ENCODE measurements at regions not wholly inside any gene's neighbourhood (a gene's known extent, or its start where the extent isn't known, plus 50 kb on each side); places are given as distances from the start of the nearest gene placed in this dataset.
A peak's percentile ranks its signal among the peaks of the same experiment; 100 is the strongest.

DNA sequence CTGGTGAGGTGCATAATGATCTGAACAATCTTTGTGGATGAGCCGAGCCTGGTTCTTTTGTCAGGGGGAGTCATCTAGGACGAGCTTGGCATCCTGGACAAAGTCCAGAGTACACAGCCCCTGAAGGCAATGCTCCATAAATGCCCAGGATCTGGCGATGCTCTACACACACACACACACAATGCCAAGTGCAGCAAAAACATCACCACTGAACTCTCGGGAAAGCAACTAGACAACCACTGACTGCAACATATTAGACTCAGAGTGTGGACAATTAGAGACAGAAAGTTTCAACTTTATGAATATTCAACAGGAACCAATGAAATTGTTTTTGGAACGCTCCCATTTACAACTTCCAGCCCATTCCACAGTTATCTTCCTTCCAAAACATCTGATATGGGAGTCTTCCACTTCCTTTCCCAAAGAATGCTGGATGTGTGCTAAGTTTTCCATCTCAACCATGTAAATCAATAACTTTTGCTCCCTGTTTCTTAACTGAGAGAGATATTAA lies 227.6 kb upstream of the ANKRD55 start:
- Histone ChIP-seq H3K27me3 (replicated peaks; ENCODE audit: insufficient read depth) (no peaks in the 10 kb centered on the region), H3K4me1 (ENCODE audit: control insufficient read depth in 1 of 2, low read depth in 2 of 2) (peaks cover 19 to 45% of the 10 kb centered on the region in 2 donors), H3K27ac (peak overlapping the region; percentile 79 to 86), H3K36me3 (no peaks in the 10 kb centered on the region), H3K4me3 (no peak overlapping the region), H3K9me3 (no peaks in the 10 kb centered on the region)
- no peak for TF ChIP-seq CTCF (IDR thresholded peaks at IDR 0.05)
- no peak for ATAC-seq (ENCODE audit: insufficient number of reproducible peaks, low FRiP score, low read depth)
- no peak for DNase-seq (ENCODE audit: low spot score)

DNA sequence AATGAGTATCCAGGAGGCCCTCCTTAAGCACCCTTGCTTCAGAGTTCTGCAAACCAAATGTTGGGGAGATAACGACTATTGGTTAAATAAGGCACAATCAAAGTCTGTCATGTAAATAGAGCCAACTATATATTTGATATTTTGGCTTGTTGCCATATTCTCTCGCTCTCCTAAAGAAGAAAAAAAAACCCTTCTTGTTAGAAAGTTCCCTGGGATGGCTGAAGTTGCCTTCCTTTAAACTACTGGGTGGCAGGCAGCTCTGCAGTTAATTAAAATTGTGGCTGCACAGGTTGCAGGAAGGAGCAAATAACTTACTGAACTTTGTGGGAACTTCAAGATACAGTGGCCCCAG lies 227.0 kb upstream of the ANKRD55 start:
- no peaks in the 10 kb centered on the region for H3K27me3 ChIP-seq (replicated peaks; ENCODE audit: insufficient read depth)
- peaks cover 19 to 45% of the 10 kb centered on the region in 2 donors for H3K4me1 ChIP-seq (ENCODE audit: control insufficient read depth in 1 of 2, low read depth in 2 of 2)
- no peaks in the 10 kb centered on the region for H3K9me3 ChIP-seq
- TF ChIP-seq CTCF (IDR thresholded peaks at IDR 0.05), result no peak
- no peak for ATAC-seq (ENCODE audit: insufficient number of reproducible peaks, low FRiP score, low read depth)
- no peak overlapping the region for H3K4me3 ChIP-seq
- H3K36me3 ChIP-seq, result no peaks in the 10 kb centered on the region
- DNase-seq (ENCODE audit: low spot score), result no peak
- H3K27ac ChIP-seq, result peak overlapping the region; percentile 79 to 86

- no peak for TF ChIP-seq CTCF (IDR thresholded peaks at IDR 0.05)
- no peak overlapping the region for H3K4me3 ChIP-seq
- H3K27ac ChIP-seq, result peak overlapping the region; percentile 79 to 86
- H3K36me3 ChIP-seq, result no peaks in the 10 kb centered on the region
- no peaks in the 10 kb centered on the region for H3K27me3 ChIP-seq (replicated peaks; ENCODE audit: insufficient read depth)
- peaks cover 19 to 45% of the 10 kb centered on the region in 2 donors for H3K4me1 ChIP-seq (ENCODE audit: control insufficient read depth in 1 of 2, low read depth in 2 of 2)
- no peaks in the 10 kb centered on the region for H3K9me3 ChIP-seq
- ATAC-seq (ENCODE audit: insufficient number of reproducible peaks, low FRiP score, low read depth), result no peak
- no peak for DNase-seq (ENCODE audit: low spot score)
Observed at GRCh38 chr5:56459394-56460194, 226.5 kb upstream of the ANKRD55 start.

DNA sequence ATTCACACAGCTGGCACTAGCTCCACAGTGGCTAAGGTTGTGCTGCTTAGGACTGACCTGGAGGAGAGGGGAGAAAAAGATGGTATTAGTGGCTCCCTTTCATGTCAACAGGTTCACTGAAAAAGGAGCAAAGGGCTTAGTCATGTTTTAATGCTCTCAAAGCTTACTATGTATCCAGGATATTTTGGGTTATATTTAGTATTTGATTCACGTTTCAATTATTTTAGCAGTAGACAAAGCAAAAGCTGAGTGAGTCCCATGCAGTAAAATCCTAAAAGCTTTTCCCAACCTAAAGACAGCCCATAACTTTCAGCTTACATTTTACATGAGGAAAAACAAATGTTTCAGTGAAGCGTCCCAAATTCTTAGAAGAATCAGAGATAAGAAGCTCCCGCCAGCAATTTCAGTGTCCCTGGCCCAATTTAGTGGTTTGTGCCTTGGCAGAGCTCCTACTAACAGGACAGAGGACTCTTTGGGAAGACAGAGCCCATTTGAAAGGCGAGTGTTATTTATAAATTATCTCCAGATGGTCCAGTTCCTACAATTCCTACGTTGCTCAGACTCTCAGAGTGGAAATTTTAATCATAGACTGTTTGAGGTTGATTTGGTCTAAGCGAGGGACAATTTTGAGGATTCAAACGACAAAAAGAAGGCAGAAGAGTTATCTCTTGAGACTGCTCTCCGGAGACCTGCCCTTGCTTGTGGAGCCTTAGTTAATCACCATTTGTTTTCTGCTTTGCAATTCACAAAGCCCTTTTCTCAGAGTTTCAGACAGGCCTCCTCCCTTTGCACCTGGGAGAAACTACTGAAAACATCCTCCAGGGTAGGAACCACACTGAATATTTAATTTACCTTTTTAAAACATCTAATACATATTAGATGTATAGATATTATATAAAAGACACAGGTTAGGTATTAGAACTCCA lies 225.0 kb upstream of the ANKRD55 start:
- no peak for ATAC-seq (ENCODE audit: insufficient number of reproducible peaks, low FRiP score, low read depth)
- Histone ChIP-seq H3K4me3 (peak overlapping the region; percentile 24), H3K27ac (peak overlapping the region; percentile 79 to 86), H3K36me3 (no peaks in the 10 kb centered on the region), H3K9me3 (no peaks in the 10 kb centered on the region), H3K4me1 (ENCODE audit: control insufficient read depth in 1 of 2, low read depth in 2 of 2) (peaks cover 19 to 45% of the 10 kb centered on the region in 2 donors), H3K27me3 (replicated peaks; ENCODE audit: insufficient read depth) (no peaks in the 10 kb centered on the region)
- no peak for DNase-seq (ENCODE audit: low spot score)
- TF ChIP-seq CTCF (IDR thresholded peaks at IDR 0.05), result no peak

- no peaks in the 10 kb centered on the region for H3K36me3 ChIP-seq
- no peaks in the 10 kb centered on the region for H3K9me3 ChIP-seq
- no peaks in the 10 kb centered on the region for H3K27me3 ChIP-seq (replicated peaks; ENCODE audit: insufficient read depth)
- ATAC-seq (ENCODE audit: insufficient number of reproducible peaks, low FRiP score, low read depth) (no peak), DNase-seq (ENCODE audit: low spot score) (no peak)
- TF ChIP-seq CTCF (IDR thresholded peaks at IDR 0.05), result no peak
- H3K4me3 ChIP-seq, result no peak overlapping the region
- H3K27ac ChIP-seq, result no peak overlapping the region
- peaks cover 18 to 41% of the 10 kb centered on the region in 2 donors for H3K4me1 ChIP-seq (ENCODE audit: control insufficient read depth in 1 of 2, low read depth in 2 of 2)
Observed at GRCh38 chr5:56456002-56456401, 222.9 kb upstream of the ANKRD55 start.

Data from thoracic aorta (tissue), 2 donors.